HG02885 (cell line): ENCODE measurements at regions not wholly inside any gene's neighbourhood (a gene's known extent, or its start where the extent isn't known, plus 50 kb on each side); places are given as distances from the start of the nearest gene placed in this dataset.
A peak's percentile ranks its signal among the peaks of the same experiment; 100 is the strongest.
"Not testable (repeated sequence)": the region's sequence is repeated elsewhere in the genome, so short reads cannot be mapped to it uniquely, and the experiment has no call there.

Experiments
- ATAC-seq: cut with Tn5 transposase; IDR thresholded peaks from one replicate; pipeline ENCODE4 v1.9.1; 2021; ENCODE audit warnings: mild to moderate bottlenecking; ENCODE audit not compliant: unreplicated experiment, poor library complexity

DNA sequence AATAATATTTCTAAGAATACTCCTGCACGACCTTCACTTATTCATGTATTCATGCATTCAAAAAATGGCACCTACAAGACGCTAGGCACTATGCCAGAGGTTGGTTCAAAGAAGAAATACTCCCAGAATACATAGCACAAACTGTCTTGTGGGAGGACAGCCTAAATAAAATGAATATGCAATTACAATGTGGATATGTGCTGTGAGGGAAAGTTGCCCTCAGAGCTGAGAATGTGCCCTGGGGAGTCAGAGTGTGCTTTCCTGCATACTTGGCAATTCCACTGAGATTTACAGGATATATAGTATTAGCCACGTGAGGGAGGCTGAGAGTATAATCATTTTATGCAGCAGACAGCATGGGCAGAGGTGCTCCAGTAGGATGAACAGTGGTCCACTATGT is 872.9 kb downstream of the GRID1 start:
- ATAC-seq, result no peak

DNA sequence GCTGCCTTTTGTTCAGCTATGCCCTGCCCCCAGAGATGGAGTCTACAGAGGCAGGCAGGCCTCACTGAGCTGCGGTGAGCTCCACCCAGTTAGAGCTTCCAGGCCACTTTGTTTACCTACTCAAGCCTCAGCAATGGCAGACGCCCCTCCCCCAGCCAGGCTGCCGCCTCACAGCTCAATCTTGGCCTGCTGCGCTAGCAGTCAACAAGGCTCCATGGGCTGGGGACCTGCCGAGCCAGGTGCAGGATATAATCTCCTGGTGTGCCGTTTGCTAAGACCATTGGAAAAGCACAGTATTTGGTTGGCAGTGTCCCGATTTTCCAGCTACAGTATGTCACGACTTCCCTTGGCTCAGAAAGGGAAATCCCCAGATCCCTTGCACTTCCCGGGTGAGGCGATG is 862.0 kb downstream of the GRID1 start:
- not testable (repeated sequence) for ATAC-seq

DNA sequence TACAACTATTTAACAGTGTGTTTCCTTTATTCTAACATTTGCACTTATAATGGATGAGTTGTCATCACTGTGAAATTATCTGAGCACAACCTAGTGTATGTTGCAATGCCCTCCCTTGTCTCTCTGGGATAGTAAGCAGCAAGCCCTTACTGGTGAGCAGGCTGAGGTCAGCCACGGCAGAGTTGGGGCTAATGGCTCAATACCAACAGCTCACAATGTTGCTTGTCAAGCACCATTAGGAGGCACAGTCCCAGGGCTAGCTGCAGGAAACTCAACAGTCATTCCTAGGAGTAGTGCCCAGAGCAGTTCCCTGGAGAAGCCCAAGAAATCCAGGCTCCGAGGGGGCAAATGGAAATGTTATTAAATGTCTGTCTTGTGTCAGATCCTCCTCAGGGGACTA is 858.4 kb downstream of the GRID1 start:
- no peak for ATAC-seq

DNA sequence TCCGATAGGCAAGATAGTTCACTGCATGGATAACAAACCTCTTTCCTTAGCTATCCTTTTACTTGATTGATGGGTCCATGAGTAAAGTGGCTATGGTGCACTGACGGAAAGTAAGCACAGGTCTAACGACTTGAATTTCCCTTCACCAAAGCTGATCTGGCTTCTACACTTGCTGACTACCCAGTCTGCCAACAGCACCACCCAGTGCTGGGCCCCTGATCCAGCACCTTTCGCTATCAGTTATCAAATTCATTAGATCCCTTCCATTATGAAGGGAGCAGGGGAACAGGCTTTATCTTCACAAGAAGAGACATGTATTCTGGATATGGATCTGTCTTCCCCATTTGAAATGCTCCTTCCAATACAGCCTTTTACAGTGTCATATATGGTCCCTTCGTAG is 855.9 kb downstream of the GRID1 start:
- ATAC-seq, result no peak

DNA sequence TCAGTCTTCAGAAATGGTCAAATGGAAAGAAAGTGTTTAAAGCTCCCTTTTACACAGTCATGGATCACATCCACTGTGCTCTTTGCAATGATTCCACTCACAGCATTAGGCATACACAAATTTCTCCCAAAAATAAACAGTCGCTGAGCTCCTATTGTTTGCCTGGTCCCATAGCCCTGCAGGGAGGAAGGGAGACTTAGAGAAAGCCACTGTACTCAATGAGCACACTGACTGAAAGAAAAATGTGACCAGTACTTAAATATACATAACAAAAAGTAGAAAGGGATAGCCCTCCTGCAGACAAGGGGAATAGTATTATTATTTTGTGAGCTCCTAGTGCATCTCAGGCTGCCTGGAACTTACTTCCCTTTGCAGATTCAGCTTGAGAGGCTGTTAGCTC is 853.2 kb downstream of the GRID1 start:
- ATAC-seq, result no peak

DNA sequence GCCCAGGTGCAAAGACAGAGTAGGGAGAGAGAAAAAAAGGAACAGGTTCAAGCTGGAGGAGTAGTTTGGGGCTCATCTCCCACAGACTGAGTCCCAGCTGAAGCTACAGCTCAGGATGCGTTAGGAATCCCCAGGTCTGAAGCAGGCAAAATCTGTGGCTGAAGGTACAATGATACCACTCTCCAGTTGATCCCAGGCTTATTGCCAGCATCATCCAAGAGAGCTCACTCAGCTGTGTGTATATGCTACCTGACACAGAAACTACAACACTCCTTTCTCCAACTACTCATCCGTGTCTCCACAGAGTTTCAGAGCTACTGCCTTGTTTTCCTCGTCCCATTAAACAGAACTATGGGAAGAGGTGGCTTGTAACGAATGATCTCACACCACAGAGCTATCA is 851.3 kb downstream of the GRID1 start:
- ATAC-seq, result no peak

DNA sequence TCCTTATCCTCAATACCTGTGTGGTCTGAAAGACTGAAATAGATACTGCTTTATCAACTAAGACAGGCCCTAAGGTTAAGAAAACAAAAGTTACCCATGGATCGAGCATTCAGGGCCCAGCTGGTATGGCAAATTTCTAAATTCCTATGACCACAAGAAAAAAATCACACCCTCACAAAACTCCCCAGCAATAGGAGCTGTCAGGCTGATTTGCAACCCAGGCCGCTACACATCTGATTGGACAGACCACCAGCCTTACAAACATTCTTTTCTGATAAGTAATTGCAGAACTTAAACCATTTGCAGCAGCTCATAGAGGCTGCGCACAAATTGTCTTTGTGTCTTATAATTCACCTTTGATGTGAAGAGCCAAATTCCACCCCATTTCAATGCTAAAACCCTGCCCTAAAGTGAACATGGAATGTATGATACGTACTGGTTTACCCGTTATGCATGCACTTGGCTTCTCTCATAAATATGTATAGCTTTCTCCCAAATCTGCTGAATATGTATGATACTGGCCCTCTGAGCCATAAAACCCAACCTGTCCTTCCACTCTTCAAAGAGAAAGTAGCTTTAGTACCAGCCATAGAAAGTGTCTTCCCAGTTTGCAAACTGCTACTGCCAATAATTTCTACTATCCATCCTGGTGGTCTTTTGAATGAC is 842.5 kb downstream of the GRID1 start:
- ATAC-seq, result no peak

DNA sequence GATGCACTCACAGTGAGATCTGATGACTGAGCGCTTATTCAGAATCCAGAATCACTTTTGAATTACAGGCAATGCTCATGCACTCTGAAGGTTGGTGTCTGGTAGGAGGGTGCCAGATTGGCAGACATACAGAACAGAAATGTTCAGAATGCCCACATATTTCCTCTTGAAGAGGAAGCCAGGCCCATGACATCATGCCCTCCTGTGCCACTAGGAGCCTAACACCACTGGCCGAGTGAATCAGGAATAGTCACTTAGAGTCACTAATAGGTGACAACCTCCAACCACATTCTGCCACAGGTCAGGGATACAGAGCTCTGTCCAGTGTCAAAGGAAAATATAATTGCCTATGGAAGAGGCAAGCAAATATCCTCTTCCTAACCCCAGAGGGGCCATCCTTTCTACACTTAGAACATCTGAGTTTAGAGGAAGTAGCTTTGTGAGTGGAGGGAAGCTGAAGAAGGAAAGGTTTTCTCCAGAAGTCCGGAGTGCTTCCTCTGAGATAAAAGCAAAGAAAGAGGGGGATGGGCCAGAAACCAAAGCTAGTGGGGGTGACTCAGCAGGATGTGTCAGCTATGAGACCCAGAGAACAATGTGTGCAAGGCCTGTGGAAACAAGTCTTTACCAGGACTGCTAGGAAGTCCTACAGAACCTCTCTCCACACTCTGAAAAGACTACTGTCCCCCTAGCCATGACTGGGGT is 838.8 kb downstream of the GRID1 start:
- no peak for ATAC-seq

DNA sequence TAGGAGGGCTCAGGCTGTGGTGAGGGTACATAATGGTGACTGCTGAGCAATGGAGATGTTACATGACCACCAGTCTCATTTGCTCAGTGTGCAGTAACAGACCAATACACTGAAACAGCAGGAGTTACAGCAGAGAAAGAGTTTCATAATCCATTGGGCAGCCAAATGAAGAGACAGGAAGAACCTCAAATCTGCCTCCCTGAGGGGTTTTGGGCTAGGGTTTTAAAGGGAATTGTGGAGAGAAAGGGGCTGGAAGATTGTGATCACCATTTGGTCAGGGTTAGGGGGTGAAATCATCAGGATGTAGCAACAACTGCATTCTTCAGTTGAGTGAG is 838.3 kb downstream of the GRID1 start:
- no peak for ATAC-seq

DNA sequence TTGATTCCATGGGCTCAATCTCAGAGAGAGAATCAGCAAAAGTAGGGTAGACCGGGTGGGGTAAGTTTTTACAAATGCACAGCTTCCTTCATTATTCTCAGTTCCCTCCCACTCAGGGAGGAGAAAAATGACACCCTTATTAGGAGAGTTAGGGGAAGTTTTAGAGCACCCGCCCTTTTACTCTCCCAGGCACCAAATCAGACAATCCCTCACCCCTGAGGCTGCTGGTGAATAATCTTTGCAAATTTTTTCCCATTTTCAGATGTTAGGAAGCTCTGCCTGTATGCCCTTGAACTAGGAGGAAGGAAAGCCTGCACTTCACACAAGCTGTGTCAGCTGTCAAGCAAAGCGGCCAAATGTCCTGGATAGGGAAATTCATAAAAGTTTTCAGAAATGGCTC is 834.9 kb downstream of the GRID1 start:
- no peak for ATAC-seq

DNA sequence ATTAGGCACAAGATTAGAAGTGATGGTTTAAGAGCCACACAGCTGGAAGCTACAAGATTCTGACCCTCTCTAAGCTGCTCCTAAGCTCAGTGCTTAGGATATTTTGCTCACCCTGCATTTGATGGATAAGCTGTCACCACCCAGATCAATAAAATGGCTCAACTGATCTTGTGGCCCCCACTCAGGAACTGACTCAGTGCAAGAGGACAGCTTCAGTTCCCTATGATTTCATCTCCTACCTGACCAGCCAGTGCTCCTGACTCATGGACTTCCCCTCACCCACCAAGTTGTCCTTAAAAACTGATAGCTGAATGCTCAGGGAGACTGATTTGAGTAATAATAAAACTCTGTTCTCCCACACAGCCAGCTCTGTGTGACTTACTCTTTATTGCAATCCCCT is 833.8 kb downstream of the GRID1 start:
- no peak for ATAC-seq

DNA sequence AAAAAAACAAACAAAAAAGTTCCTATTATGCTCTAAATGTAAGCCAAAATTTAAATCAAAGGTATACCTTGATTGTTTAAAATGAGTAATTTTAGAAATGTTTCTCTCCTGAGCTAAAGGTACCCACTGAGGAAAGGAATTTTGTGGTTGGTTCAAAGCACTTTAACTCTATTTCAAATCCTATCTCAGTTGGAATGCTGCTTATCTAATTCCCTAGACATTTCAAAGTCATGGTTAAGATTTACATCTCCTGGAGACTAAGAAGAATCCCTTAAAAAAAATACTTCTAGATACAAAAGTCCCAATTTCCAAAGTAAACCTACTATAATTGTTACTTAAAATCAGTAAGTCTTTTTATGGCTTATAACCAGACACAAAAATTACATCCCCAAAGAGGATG is 830.7 kb downstream of the GRID1 start:
- no peak for ATAC-seq

DNA sequence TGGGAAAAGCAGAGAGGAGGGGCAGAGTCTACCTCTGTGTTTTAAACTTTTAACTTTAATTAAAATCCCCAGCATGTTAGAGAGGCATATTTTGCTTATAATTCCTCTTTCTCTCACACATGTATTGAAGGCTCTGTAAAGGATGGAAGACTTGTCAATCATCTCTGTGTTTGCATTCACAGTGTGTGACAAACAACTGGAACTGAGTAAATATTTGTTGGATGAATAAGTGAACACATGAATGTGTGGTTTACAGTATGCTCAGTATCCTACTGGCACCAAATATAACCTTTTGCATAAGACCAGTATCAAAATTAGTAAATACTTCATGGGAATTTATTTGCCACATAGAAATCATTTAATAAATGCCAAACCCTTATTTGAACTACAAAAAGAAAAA is 829.0 kb downstream of the GRID1 start:
- no peak for ATAC-seq

DNA sequence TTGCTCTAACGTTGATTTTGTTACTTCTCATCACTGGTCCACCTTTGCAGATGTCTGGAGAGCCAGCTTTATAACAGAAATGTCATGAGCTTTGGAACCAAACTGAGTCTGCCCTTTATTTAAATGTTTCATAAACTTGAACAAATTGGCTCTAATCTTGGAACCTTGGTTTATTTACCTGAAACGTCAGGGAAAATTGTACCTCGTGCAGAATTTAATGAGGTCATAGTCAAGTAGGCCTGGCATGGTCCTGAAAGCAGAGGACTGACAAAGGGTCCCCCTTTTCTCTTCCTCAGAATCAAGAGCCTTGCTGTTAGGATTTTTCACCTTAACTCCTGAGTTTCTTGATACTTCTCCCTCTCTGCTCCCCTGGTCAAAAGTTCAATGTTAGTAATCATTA is 828.0 kb downstream of the GRID1 start:
- ATAC-seq, result no peak

DNA sequence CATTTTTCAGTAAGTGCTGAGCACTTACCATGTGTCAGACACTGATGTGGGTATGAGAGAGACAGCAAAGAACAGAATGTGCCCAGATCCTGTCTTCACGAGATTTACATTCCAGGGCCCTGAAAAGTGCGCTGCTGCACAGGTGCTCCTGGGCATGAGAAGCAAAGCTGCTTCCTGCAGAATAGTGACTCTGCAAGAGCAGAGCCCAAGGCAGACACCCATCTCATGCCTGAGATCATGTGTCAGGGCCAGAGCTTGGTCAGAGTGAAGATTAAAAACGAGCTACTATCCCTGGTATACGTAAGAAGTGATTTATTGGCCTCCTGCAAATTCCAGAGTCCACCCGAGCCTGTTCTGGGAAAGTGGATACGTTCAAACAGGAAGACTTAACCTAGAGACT is 824.4 kb downstream of the GRID1 start:
- ATAC-seq, result no peak

DNA sequence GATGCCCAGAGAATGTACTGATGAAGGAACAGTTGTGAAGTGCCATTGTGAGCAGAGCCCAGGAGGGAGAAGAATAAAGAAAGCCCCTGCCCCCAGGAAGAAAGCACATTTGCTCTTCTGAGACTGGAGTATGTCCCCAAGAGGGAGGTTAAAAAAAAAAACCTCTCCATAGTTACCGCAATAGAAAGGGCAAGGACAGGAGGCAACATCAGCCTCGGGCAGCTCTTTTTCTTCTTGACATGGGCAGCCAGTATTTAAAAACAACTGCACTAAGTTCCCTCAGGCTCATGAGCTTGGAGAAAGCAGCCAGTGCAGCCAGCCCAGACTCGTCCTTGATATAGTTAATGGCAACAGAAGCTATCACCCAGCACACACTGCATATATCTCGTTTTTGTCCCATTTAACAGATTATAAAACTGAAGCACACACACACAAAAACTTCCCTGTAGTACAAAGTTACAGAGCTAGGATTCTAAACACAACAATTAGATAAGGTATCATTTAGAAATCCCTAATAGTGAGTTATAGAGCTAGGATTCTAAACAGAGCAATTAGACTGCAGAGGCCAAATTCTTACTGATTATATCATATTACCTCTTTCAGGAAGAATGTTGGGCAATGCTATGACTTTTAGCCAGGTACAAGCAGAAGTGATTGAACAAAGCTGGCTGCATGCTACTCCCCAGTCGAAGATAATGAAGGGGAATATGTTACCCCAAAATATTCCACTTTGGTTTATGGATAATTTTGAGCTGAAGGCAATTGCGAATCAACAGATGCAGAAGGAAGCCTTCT is 823.5 kb downstream of the GRID1 start:
- no peak for ATAC-seq

DNA sequence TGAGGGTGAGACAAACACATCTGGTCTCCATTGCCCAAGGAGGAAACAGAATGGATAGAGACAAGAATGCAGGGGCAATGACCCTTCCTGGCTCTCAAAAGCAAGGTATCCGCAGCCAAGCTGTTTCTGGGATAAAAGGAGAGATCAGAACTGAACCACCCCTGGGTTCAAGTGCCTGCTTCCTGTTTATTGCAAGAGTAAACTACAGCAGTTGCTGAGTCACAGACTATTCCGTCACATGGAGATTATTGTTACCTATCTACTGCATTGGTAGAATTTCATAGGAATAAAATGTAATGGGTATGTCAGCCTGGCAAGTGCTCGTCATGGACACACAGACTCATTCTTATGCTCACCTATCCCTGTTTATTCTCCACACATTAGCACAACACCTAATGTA is 821.6 kb downstream of the GRID1 start:
- no peak for ATAC-seq

DNA sequence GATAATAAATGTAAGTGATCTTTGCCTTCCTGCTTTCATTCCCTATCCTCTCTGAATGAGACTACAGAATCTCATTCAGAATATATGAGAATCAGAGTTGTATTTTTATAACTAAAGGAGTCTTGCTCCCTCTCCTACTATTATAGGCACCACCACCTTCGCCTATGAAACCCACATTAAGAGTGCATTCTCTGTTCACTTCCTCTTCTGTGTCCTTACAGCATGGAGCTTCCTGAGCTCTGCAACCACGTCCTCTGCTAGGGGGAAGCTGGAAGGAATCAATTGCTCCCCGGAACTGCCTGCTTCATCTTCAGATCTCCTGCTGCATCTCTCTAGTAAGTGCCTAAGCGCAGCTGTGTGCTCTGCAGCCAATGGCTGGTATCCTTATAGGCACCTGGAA is 820.7 kb downstream of the GRID1 start:
- ATAC-seq, result peak; percentile 33

DNA sequence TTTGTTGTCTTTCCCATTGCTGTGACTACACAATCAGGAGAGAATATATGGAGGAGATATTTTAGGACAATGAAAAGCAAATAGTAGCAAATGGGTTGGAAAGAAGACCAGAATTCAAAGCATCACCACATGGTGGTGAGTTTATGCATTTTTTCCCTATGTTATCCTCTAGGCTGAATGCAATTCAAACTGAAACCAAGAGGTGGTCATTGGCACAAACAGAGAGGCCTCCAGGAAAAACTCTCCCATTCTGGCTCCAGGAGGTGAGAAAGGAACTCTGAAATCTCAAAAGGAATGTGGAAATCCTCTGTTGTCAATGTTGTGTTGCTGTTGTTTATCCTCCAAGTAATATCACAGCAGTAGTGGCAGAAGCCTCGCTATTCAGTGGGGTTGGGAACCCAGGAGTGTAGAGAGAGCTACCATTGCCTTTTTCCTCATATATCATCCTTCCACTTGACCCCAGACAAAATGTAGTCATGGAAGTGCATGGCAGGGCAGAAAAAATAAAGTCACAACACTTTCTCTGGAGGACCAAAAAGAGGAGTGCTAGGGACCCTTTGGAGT is 819.1 kb downstream of the GRID1 start:
- peak; percentile 8 for ATAC-seq

DNA sequence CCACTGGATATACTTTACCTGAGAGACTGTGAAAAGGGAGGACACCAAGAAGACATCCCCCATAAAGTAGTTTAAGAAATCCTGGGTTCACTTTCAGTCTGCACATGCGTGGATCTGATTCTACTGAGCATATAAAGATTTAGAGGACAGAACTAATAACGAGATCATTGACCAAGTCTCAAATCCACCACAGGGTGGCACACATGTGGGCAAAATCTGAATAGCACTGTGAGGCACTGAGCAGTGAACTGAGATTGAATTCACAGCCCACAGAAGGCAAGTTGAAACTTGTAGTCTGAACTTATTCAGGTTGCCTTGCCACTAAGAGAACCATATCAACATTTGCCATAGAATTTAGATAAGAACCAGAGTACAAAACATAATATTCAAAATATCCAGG is 818.6 kb downstream of the GRID1 start:
- peak; percentile 81 for ATAC-seq
